GM19328 (cell line): ENCODE measurements at regions not wholly inside any gene's neighbourhood (a gene's known extent, or its start where the extent isn't known, plus 50 kb on each side); places are given as distances from the start of the nearest gene placed in this dataset.

Experiments used
- ATAC-seq: cut with Tn5 transposase; IDR thresholded peaks from one replicate; pipeline ENCODE4 v1.9.1; 2021; ENCODE audit warnings: mild to moderate bottlenecking, moderate library complexity; ENCODE audit not compliant: unreplicated experiment

GRCh38 chr14:98792171-98792570, 479.8 kb downstream of the BCL11B start:
- no peak for ATAC-seq

GRCh38 chr14:98798099-98798498, 473.9 kb downstream of the BCL11B start:
- ATAC-seq = no peak

- no peak for ATAC-seq
These were observed 472.1 kb downstream of the BCL11B start for GRCh38 chr14:98799891-98800290.

GRCh38 chr14:98802044-98802443, 470.0 kb downstream of the BCL11B start:
- no peak for ATAC-seq

GRCh38 chr14:98803196-98803595, 468.8 kb downstream of the BCL11B start:
- ATAC-seq = no peak

GRCh38 chr14:98808494-98809407, 463.2 kb downstream of the BCL11B start:
- ATAC-seq = no peak

- ATAC-seq = no peak
These were observed 455.8 kb downstream of the BCL11B start for GRCh38 chr14:98816195-98816594.

- no peak for ATAC-seq
These were observed 455.3 kb downstream of the BCL11B start for GRCh38 chr14:98816720-98817119.

- no peak for ATAC-seq
These were observed 452.7 kb downstream of the BCL11B start for GRCh38 chr14:98819132-98819866.

- ATAC-seq = no peak
These were observed 452.2 kb downstream of the BCL11B start for GRCh38 chr14:98819867-98820206.

- no peak for ATAC-seq
These were observed 449.1 kb downstream of the BCL11B start for GRCh38 chr14:98822917-98823316.

GRCh38 chr14:98826618-98827017, 445.4 kb downstream of the BCL11B start:
- ATAC-seq = no peak

GRCh38 chr14:98834119-98834518, 437.9 kb downstream of the BCL11B start:
- ATAC-seq = no peak

- no peak for ATAC-seq
These were observed 436.8 kb downstream of the BCL11B start for GRCh38 chr14:98835051-98835824.

- no peak for ATAC-seq
These were observed 436.2 kb downstream of the BCL11B start for GRCh38 chr14:98835825-98836100.

GRCh38 chr14:98840091-98840490, 431.9 kb downstream of the BCL11B start:
- no peak for ATAC-seq

- ATAC-seq = no peak
These were observed 431.5 kb downstream of the BCL11B start for GRCh38 chr14:98840511-98840910.

- no peak for ATAC-seq
These were observed 427.5 kb downstream of the BCL11B start for GRCh38 chr14:98844456-98844855.

GRCh38 chr14:98847521-98848468, 424.2 kb downstream of the BCL11B start:
- ATAC-seq = no peak

GRCh38 chr14:98853063-98853729, 418.8 kb downstream of the BCL11B start:
- ATAC-seq = no peak
